ENCODE measurements at regions not wholly inside any gene's neighbourhood (a gene's known extent, or its start where the extent isn't known, plus 50 kb on each side); places are given as distances from the start of the nearest gene placed in this dataset.

DNA sequence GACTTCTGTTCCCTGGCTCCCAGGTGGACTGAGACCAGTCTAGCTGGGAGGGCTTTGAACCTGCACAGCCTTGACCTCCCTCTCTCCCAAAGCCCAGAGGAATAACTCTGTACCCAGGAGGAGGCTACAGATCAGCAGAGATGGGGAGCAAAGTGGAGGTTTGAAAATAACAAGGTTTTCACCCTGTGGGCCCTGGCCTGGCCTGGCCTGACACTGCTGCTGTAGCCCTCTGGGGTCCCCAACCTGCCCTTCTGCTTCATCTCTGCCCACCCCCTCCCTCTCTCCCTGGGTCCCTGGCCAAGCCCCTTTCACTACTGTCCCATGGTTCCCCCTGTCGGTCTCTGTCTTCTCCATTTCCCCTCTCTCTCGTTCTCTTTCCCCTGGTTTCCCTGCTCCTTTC is 225.2 kb downstream of the BUD13 start:
- H2AFZ ChIP-seq (ENCODE audit: low read length) = no peak overlapping the region
- ChIA-PET POLR2A (no interaction called here), CTCF (ENCODE audit: low intra/inter-chr PET ratio, low total read pairs) (no interaction called here)
- no peak overlapping the region for H3K4me3 ChIP-seq (replicated peaks in 1 of 3; ENCODE audit: insufficient read depth in 1 of 3, low read depth in 2 of 3, low read length in 3 of 3)
- no peak overlapping the region for H3K27ac ChIP-seq (ENCODE audit: extremely low read length, insufficient read depth, low read length)
- ATAC-seq (no peak), DNase-seq (ENCODE audit: low spot score) (no peak), FAIRE-seq (no peak)
- 53% methylated on average over 2 of the region's 2 CpGs for WGBS (ENCODE audit: low lambda C conversion rate)
- no peak overlapping the region for H3K4me2 ChIP-seq (ENCODE audit: low read depth, low read length)
- H3K79me2 ChIP-seq (ENCODE audit: insufficient read depth, low read length) = no peaks in the 10 kb centered on the region
- H3K27me3 ChIP-seq (ENCODE audit: control insufficient read depth in 1 of 2, insufficient read depth in 2 of 2, low read length in 2 of 2) = 0 out of 5 replicates have a peak, but pooled peaks cover 0 to 3% of the 10 kb centered on the region in 2 experiments
- TF ChIP-seq, protein P1, sequence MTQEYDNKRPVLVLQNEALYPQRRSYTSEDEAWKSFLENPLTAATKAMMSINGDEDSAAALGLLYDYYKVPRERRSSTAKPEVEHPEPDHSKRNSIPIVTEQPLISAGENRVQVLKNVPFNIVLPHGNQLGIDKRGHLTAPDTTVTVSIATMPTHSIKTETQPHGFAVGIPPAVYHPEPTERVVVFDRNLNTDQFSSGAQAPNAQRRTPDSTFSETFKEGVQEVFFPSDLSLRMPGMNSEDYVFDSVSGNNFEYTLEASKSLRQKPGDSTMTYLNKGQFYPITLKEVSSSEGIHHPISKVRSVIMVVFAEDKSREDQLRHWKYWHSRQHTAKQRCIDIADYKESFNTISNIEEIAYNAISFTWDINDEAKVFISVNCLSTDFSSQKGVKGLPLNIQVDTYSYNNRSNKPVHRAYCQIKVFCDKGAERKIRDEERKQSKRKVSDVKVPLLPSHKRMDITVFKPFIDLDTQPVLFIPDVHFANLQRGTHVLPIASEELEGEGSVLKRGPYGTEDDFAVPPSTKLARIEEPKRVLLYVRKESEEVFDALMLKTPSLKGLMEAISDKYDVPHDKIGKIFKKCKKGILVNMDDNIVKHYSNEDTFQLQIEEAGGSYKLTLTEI (CRISPR knock-in tag; conservative IDR thresholded peaks at IDR 0.05) = no peak
- TF ChIP-seq ZNF335 (CRISPR knock-in tag; IDR thresholded peaks at IDR 0.05) = no peak
- TF ChIP-seq ZNF136 (CRISPR knock-in tag; IDR thresholded peaks at IDR 0.05; ENCODE audit: low read depth) = no peak
- TF ChIP-seq, protein P2, sequence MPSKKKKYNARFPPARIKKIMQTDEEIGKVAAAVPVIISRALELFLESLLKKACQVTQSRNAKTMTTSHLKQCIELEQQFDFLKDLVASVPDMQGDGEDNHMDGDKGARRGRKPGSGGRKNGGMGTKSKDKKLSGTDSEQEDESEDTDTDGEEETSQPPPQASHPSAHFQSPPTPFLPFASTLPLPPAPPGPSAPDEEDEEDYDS (CRISPR knock-in tag; IDR thresholded peaks at IDR 0.05) = no peak
- TF ChIP-seq PPARG (CRISPR knock-in tag; conservative IDR thresholded peaks at IDR 0.05) = no peak
- TF ChIP-seq ATF7-NPFF (CRISPR knock-in tag; IDR thresholded peaks at IDR 0.05; ENCODE audit: low read depth) = no peak
- no peak for TF ChIP-seq ZNF737 (CRISPR knock-in tag; IDR thresholded peaks at IDR 0.05; ENCODE audit: borderline replicate concordance)
- TF ChIP-seq ZNF225 (CRISPR knock-in tag; IDR thresholded peaks at IDR 0.05) = no peak
- TF ChIP-seq ZNF354B (CRISPR knock-in tag; IDR thresholded peaks at IDR 0.05) = no peak
- TF ChIP-seq, protein P3, sequence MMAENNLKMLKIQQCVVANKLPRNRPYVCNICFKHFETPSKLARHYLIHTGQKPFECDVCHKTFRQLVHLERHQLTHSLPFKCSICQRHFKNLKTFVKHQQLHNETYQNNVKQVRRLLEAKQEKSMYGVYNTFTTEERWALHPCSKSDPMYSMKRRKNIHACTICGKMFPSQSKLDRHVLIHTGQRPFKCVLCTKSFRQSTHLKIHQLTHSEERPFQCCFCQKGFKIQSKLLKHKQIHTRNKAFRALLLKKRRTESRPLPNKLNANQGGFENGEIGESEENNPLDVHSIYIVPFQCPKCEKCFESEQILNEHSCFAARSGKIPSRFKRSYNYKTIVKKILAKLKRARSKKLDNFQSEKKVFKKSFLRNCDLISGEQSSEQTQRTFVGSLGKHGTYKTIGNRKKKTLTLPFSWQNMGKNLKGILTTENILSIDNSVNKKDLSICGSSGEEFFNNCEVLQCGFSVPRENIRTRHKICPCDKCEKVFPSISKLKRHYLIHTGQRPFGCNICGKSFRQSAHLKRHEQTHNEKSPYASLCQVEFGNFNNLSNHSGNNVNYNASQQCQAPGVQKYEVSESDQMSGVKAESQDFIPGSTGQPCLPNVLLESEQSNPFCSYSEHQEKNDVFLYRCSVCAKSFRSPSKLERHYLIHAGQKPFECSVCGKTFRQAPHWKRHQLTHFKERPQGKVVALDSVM (CRISPR knock-in tag; IDR thresholded peaks at IDR 0.05) = no peak
- TF ChIP-seq CENPX (CRISPR knock-in tag; IDR thresholded peaks at IDR 0.05) = no peak
- TF ChIP-seq ZNF749 (CRISPR knock-in tag; IDR thresholded peaks at IDR 0.05; ENCODE audit: borderline replicate concordance) = no peak
- TF ChIP-seq, protein P4, sequence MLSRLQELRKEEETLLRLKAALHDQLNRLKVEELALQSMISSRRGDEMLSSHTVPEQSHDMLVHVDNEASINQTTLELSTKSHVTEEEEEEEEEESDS (CRISPR knock-in tag; IDR thresholded peaks at IDR 0.05; ENCODE audit: borderline replicate concordance) = no peak
- no peak for TF ChIP-seq CAMTA2 (CRISPR knock-in tag; IDR thresholded peaks at IDR 0.05; ENCODE audit: borderline replicate concordance)
- TF ChIP-seq SNRNP70 (IDR thresholded peaks at IDR 0.05; ENCODE audit: low read depth, low read length) = no peak
- no peak for TF ChIP-seq TBP (CRISPR knock-in tag; IDR thresholded peaks at IDR 0.05)
- TF ChIP-seq NFATC3 (CRISPR knock-in tag; IDR thresholded peaks at IDR 0.05) = no peak
- TF ChIP-seq, protein P5, sequence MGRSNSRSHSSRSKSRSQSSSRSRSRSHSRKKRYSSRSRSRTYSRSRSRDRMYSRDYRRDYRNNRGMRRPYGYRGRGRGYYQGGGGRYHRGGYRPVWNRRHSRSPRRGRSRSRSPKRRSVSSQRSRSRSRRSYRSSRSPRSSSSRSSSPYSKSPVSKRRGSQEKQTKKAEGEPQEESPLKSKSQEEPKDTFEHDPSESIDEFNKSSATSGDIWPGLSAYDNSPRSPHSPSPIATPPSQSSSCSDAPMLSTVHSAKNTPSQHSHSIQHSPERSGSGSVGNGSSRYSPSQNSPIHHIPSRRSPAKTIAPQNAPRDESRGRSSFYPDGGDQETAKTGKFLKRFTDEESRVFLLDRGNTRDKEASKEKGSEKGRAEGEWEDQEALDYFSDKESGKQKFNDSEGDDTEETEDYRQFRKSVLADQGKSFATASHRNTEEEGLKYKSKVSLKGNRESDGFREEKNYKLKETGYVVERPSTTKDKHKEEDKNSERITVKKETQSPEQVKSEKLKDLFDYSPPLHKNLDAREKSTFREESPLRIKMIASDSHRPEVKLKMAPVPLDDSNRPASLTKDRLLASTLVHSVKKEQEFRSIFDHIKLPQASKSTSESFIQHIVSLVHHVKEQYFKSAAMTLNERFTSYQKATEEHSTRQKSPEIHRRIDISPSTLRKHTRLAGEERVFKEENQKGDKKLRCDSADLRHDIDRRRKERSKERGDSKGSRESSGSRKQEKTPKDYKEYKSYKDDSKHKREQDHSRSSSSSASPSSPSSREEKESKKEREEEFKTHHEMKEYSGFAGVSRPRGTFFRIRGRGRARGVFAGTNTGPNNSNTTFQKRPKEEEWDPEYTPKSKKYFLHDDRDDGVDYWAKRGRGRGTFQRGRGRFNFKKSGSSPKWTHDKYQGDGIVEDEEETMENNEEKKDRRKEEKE (IDR thresholded peaks at IDR 0.05) = no peak
- TF ChIP-seq JUND (CRISPR knock-in tag; IDR thresholded peaks at IDR 0.05) = no peak
- H3K36me3 ChIP-seq (replicated peaks in 1 of 2; ENCODE audit: control insufficient read depth in 1 of 2, insufficient read depth in 2 of 2, low read length in 2 of 2) = no peaks in the 10 kb centered on the region
- intact Hi-C loops (cut with micrococcal nuclease; ENCODE audit: unreplicated experiment) = no loop called here
- in situ Hi-C loops (cut with HindIII; ENCODE audit: extremely low pct_ligation_motif_present, low pct_unique_long_range_greater_than_20kb) = no loop called here
- no peaks in the 10 kb centered on the region for H4K20me1 ChIP-seq (ENCODE audit: insufficient read depth, low read length)
- H3K9ac ChIP-seq (ENCODE audit: insufficient read depth, low read depth, low read length) = no peak overlapping the region
- BruUV-seq (replicated peaks) = no TSS peak
- H3K4me1 ChIP-seq (ENCODE audit: insufficient read depth, low read length) = peaks cover 8% of the 10 kb centered on the region; the same call in 1 of the 2 replicates
- H3K9me3 ChIP-seq (ENCODE audit: low read length) = no peaks in the 10 kb centered on the region

Measured in HepG2 (cell line).